Gastroesophageal sphincter (tissue), 4 donors: ENCODE measurements at regions not wholly inside any gene's neighbourhood (a gene's known extent, or its start where the extent isn't known, plus 50 kb on each side); places are given as distances from the start of the nearest gene placed in this dataset.

Source experiments
- ATAC-seq: fragments of 150-250 bp; one replicate; pipeline ENCODE4 v1.9.1; 2016; ENCODE audit warnings: mild to moderate bottlenecking, moderate library complexity
- H3K27ac ChIP-seq, 4 donors: fragments of 200-600 bp; sonication (generic) in 3 of 4; 1 replicate in 3 of 4; 2 replicates in 1 of 4; pipeline ENCODE4 v1.5.1; 2016 to 2019
- H3K27me3 ChIP-seq: fragments of 200-600 bp; sonication (generic); one replicate; pipeline ENCODE4 v1.5.1; 2019
- H3K36me3 ChIP-seq, 2 donors: fragments of 200-600 bp; sonication (generic); one replicate each; pipeline ENCODE4 v1.5.1; 2019; ENCODE audit warnings: control low read depth in 1 of 2
- H3K4me1 ChIP-seq, 3 donors: fragments of 200-600 bp; sonication (generic); 1 replicate in 2 of 3; 2 replicates in 1 of 3; pipeline ENCODE4 v1.5.1; 2016 to 2019; ENCODE audit warnings: control low read depth in 2 of 3
- H3K4me3 ChIP-seq, 2 donors: fragments of 200-600 bp; sonication (generic); one replicate each; pipeline ENCODE4 v1.5.1; 2019; ENCODE audit warnings: mild to moderate bottlenecking in 1 of 2, moderate library complexity in 1 of 2
- H3K9me3 ChIP-seq, 3 donors: fragments of 200-600 bp; sonication (generic); one replicate each; pipeline ENCODE4 v1.5.1; 2017 to 2019; ENCODE audit warnings: control low read depth in 2 of 3
- EP300 ChIP-seq: sonication (generic); formaldehyde crosslinking; IDR thresholded peaks from one replicate; pipeline ENCODE4 v1.6.1; 2017; ENCODE audit warnings: antibody characterized with exemption, mild to moderate bottlenecking
- POLR2A ChIP-seq, 2 donors: fragments of 450-650 bp; IDR thresholded peaks; one replicate each; pipeline ENCODE4 v1.6.1; 2017; ENCODE audit warnings: antibody characterized with exemption in 2 of 2, mild to moderate bottlenecking in 2 of 2, moderate library complexity in 1 of 2
- POLR2AphosphoS5 ChIP-seq: sonication (generic); formaldehyde crosslinking; IDR thresholded peaks from one replicate; pipeline ENCODE4 v1.6.1; 2017; ENCODE audit warnings: antibody characterized with exemption
- WGBS, 2 donors: methylation state at CpG; one replicate each; pipeline ENCODE4 v1.1.5; 2018; ENCODE audit warnings: low coverage in 1 of 2; 5-methylcytosine and 5-hydroxymethylcytosine counted together
- TF ChIP-seq, protein P1 (sequence below), 4 experiments: fragments of 200-600 bp in 2 of 4; fragments of 450-650 bp in 2 of 4; sonication (generic) in 1 of 4; IDR thresholded peaks; one replicate each; pipeline ENCODE4 v1.5.1; 2017 to 2019; ENCODE audit warnings: antibody characterized with exemption in 4 of 4, mild to moderate bottlenecking in 2 of 4, moderate library complexity in 2 of 4

DNA sequence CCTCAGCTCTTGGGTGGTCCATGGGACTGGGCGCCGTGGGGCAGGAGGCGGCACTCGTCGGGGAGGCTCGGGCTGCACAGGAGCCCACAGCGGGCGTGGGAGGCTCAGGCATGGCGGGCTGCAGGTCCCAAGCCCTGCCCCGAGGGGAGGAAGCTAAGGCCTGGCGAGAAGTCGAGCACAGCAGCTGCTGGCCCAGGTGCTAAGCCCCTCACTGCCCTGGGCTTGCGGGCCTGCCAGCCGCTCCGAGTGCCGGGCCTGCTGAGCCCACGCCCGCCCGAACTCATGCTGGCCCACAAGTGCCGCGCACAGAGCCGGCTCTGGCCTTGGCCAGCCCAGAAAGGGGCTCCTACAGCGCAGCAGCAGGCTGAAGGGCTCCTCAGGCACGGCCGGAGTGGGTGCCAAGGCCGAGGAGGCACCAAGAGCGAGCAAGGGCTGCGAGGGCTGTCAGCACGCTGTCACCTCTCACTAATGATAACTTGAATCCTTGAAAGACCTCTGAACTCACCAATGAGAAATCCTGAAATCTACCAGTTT, 1506.8 kb upstream of the WWC1 start:
- no peak for TF ChIP-seq EP300
- TF ChIP-seq, protein P1, sequence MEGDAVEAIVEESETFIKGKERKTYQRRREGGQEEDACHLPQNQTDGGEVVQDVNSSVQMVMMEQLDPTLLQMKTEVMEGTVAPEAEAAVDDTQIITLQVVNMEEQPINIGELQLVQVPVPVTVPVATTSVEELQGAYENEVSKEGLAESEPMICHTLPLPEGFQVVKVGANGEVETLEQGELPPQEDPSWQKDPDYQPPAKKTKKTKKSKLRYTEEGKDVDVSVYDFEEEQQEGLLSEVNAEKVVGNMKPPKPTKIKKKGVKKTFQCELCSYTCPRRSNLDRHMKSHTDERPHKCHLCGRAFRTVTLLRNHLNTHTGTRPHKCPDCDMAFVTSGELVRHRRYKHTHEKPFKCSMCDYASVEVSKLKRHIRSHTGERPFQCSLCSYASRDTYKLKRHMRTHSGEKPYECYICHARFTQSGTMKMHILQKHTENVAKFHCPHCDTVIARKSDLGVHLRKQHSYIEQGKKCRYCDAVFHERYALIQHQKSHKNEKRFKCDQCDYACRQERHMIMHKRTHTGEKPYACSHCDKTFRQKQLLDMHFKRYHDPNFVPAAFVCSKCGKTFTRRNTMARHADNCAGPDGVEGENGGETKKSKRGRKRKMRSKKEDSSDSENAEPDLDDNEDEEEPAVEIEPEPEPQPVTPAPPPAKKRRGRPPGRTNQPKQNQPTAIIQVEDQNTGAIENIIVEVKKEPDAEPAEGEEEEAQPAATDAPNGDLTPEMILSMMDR (IDR thresholded peaks at IDR 0.05), result no peak
- no peak for TF ChIP-seq POLR2AphosphoS5
- no peak for TF ChIP-seq POLR2A (IDR thresholded peaks at IDR 0.05)
- Histone ChIP-seq H3K27me3 (no peaks in the 10 kb centered on the region), H3K9me3 (no peaks in the 10 kb centered on the region), H3K4me1 (peaks cover 0 to 4% (median 0%) of the 10 kb centered on the region in 3 donors), H3K27ac (no peak overlapping the region), H3K36me3 (no peaks in the 10 kb centered on the region), H3K4me3 (no peak overlapping the region)
- 80 to 91% methylated on average over 2 to 4 of the region's 29 CpGs for WGBS, 2 donors
- ATAC-seq, result no peak

DNA sequence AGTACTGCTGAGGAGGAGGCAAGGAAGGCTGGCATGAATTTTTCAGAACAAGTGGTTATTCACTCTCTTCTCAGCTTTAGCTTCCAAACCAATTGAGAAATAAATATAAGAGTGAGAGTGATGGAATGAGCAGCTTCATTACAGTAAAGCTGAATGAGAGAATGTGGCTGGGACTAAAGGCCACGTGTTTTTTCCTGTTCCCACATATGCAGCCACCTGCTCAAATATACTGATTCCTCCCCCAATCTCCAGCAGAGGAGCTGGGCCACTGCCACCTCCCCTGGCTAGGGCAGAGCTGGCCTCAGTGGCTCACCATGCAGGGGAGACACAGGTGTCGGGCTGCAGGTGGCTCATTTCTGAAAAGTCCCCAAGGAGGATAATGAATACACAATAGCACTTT, 1505.3 kb upstream of the WWC1 start:
- peaks cover 0 to 4% (median 0%) of the 10 kb centered on the region in 3 donors for H3K4me1 ChIP-seq
- TF ChIP-seq, protein P1 (IDR thresholded peaks at IDR 0.05), result no peak
- TF ChIP-seq POLR2A (IDR thresholded peaks at IDR 0.05) (no peak), POLR2AphosphoS5 (no peak), EP300 (no peak)
- WGBS, 2 donors, result 33 to 46% methylated on average over 1 to 2 of the region's 2 CpGs
- H3K27ac ChIP-seq, result no peak overlapping the region
- no peak overlapping the region for H3K4me3 ChIP-seq
- no peaks in the 10 kb centered on the region for H3K36me3 ChIP-seq
- H3K9me3 ChIP-seq, result no peaks in the 10 kb centered on the region
- no peaks in the 10 kb centered on the region for H3K27me3 ChIP-seq
- ATAC-seq, result no peak

DNA sequence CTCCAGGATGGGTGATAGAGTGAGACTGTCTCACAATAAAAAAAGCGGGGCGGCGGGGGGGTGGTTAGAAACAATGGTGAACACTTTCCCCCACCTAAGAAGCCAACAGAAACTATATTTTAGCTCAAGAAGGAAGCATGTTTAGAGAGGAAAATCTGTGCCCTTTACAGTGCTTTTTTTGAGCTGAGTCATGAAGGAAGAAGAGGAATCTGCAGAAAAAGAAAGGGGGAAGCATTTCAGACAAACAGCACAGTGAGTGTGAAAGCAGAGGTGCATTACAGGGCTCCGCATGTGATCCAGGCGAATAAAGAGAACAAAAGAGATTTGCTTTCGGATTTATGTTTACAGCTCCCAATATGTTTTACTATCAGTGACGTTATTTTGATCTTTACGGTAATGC, 1504.6 kb upstream of the WWC1 start:
- TF ChIP-seq, protein P1 (IDR thresholded peaks at IDR 0.05), result no peak
- TF ChIP-seq POLR2A (IDR thresholded peaks at IDR 0.05) (no peak), EP300 (no peak), POLR2AphosphoS5 (no peak)
- no peak for ATAC-seq
- H3K9me3 ChIP-seq, result no peaks in the 10 kb centered on the region
- H3K27me3 ChIP-seq, result no peaks in the 10 kb centered on the region
- H3K4me1 ChIP-seq, result peaks cover 0 to 2% (median 0%) of the 10 kb centered on the region in 3 donors
- no peaks in the 10 kb centered on the region for H3K36me3 ChIP-seq
- 89 to 91% methylated on average over 5 to 8 of the region's 8 CpGs for WGBS, 2 donors
- H3K27ac ChIP-seq, result no peak overlapping the region
- H3K4me3 ChIP-seq, result no peak overlapping the region

DNA sequence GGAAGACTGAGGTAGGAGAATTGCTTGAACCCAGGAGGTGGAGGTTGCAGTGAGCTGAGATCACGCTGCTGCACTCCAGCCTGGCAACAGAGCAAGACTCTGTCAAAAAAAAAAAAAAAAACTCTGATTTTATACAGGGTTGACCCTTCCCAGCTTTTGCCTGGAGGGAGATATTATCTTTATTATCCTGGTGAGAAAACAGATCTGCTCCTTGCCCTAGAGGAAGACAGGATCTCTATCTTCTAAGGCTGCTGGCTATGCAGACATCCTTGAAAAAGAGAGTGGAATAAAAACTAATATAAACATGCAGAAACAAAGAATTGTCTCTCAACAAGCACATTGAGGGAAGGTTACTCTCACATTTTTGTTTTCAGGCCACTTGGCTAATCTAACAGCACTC, 1503.4 kb upstream of the WWC1 start:
- WGBS, 2 donors, result 63% methylated on average over 1 of the region's 1 CpG; no CpG with 5 or more reads in 1 of the 2 donors

DNA sequence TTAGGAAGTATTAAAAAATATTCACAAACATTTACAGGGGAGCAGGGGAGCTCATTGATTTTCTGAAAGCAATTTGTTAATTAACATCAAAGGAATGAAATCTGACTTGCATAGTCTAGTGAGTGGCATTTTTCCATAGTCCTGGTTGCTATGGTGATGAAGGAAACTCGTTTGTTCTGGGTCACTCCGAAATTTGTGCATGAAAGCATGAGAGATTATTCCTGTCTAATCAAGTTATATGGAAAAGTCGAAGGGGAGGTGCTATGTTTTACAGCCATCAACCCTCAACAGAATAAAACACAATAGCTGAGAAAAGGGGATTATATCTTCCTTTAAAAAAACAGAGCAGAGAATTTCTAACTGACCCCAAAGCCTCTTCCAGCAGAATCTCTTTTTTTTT, 1495.7 kb upstream of the WWC1 start:
- Histone ChIP-seq H3K4me3 (no peak overlapping the region), H3K27me3 (peaks cover 4% of the 10 kb centered on the region), H3K9me3 (no peaks in the 10 kb centered on the region), H3K4me1 (no peaks in the 10 kb centered on the region), H3K36me3 (no peaks in the 10 kb centered on the region), H3K27ac (no peak overlapping the region)
- ATAC-seq, result no peak
- TF ChIP-seq POLR2A (IDR thresholded peaks at IDR 0.05) (no peak), POLR2AphosphoS5 (no peak), EP300 (no peak)
- TF ChIP-seq, protein P1 (IDR thresholded peaks at IDR 0.05), result no peak
- WGBS, 2 donors, result 33 to 65% methylated on average over 3 of the region's 3 CpGs

More for the DNA sequence above, 1503.4 kb upstream of the WWC1 start:
- Histone ChIP-seq H3K4me3 (no peak overlapping the region), H3K4me1 (no peaks in the 10 kb centered on the region), H3K27ac (no peak overlapping the region), H3K36me3 (no peaks in the 10 kb centered on the region), H3K9me3 (no peaks in the 10 kb centered on the region), H3K27me3 (no peaks in the 10 kb centered on the region)
- ATAC-seq, result no peak
- TF ChIP-seq EP300 (no peak), POLR2AphosphoS5 (no peak), POLR2A (IDR thresholded peaks at IDR 0.05) (no peak)
- TF ChIP-seq, protein P1 (IDR thresholded peaks at IDR 0.05), result no peak
